Nephron (organoid): ENCODE measurements at regions not wholly inside any gene's neighbourhood (a gene's known extent, or its start where the extent isn't known, plus 50 kb on each side); places are given as distances from the start of the nearest gene placed in this dataset.

Source experiments
- H3K27ac Mint-ChIP-seq, 3 experiments: 2 replicates each; pipeline ENCODE4 v1.8.0; 2020; ENCODE audit warnings: mixed read lengths in 3 of 3, mild to moderate bottlenecking in 2 of 3, moderate library complexity in 1 of 3
- H3K27me3 Mint-ChIP-seq: 2 replicates; pipeline ENCODE4 v1.8.0; 2021; ENCODE audit warnings: low read depth, mild to moderate bottlenecking, moderate library complexity, mixed read lengths
- H3K36me3 Mint-ChIP-seq: 2 replicates; pipeline ENCODE4 v1.8.0; 2020; ENCODE audit warnings: low read depth, mixed read lengths
- H3K4me1 Mint-ChIP-seq: 2 replicates; pipeline ENCODE4 v1.8.0; 2020; ENCODE audit warnings: mixed read lengths
- H3K4me3 Mint-ChIP-seq, 3 experiments: 2 replicates each; pipeline ENCODE4 v1.8.0; 2020; ENCODE audit warnings: mild to moderate bottlenecking in 3 of 3, mixed read lengths in 3 of 3, moderate library complexity in 2 of 3
- H3K9me3 Mint-ChIP-seq: 2 replicates; pipeline ENCODE4 v1.8.0; 2020; ENCODE audit warnings: mixed read lengths
- CTCF ChIP-seq, 3 experiments: fragments of 200-600 bp; sonication (generic); IDR thresholded peaks; one replicate each; pipeline ENCODE4 v1.5.0; 2021; ENCODE audit warnings: antibody characterized with exemption in 3 of 3; ENCODE audit not compliant: unreplicated experiment in 3 of 3

- peaks cover 71% of the 10 kb centered on the region for H3K4me1 Mint-ChIP-seq
These were observed 55.6 kb downstream of the RTL9 start for GRCh38 chrX:110414273-110414672.

GRCh38 chrX:110414679-110415439 lies 56.2 kb downstream of the RTL9 start:
- no peaks in the 10 kb centered on the region for H3K9me3 Mint-ChIP-seq
- H3K27ac Mint-ChIP-seq = peak overlapping the region in 2 of 3 experiments; percentile 32 to 60
- no peaks in the 10 kb centered on the region for H3K36me3 Mint-ChIP-seq
- TF ChIP-seq CTCF (IDR thresholded peaks at IDR 0.05; ENCODE audit: unreplicated experiment in 3 of 3) = no peak
- H3K27me3 Mint-ChIP-seq = peaks cover 10% of the 10 kb centered on the region
- H3K4me3 Mint-ChIP-seq = peak overlapping the region in 1 of 3 experiments; percentile 5
- peaks cover 72% of the 10 kb centered on the region for H3K4me1 Mint-ChIP-seq

More at GRCh38 chrX:110414273-110414672, 55.6 kb downstream of the RTL9 start:
- Mint-ChIP-seq H3K9me3 (no peaks in the 10 kb centered on the region), H3K27me3 (peaks cover 14% of the 10 kb centered on the region), H3K4me3 (no peak overlapping the region), H3K27ac (no peak overlapping the region), H3K36me3 (no peaks in the 10 kb centered on the region)
- TF ChIP-seq CTCF (IDR thresholded peaks at IDR 0.05; ENCODE audit: unreplicated experiment in 3 of 3) = no peak

- peaks cover 72% of the 10 kb centered on the region for H3K4me1 Mint-ChIP-seq
- no peaks in the 10 kb centered on the region for H3K36me3 Mint-ChIP-seq
- peak overlapping the region in 2 of 3 experiments; percentile 32 to 60 for H3K27ac Mint-ChIP-seq
- no peak overlapping the region for H3K4me3 Mint-ChIP-seq
- TF ChIP-seq CTCF (IDR thresholded peaks at IDR 0.05; ENCODE audit: unreplicated experiment in 3 of 3) = no peak
- peaks cover 10% of the 10 kb centered on the region for H3K27me3 Mint-ChIP-seq
- H3K9me3 Mint-ChIP-seq = no peaks in the 10 kb centered on the region
These were observed 57.0 kb downstream of the RTL9 start for GRCh38 chrX:110415440-110416170.

DNA sequence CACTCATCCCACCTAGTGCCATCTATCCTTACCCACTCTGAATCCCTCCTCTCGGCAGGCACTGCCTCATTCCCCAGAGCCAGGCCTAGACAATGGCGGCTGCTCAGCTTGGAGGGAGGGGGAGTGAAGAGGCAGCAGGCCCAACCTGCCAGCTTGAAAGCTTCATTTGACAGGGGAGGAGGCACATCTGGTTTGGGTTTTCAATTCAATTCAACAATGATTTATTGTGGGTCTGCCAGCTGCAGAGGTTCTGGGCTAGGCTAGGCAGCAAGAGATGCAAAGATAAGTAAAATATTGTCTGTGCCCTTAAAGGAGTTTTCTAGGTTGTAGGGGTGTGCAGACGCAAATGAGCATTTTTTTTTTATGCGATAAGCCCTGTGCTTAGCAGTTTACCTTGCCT lies 58.5 kb downstream of the RTL9 start:
- peaks cover 74% of the 10 kb centered on the region for H3K4me1 Mint-ChIP-seq
- TF ChIP-seq CTCF (IDR thresholded peaks at IDR 0.05; ENCODE audit: unreplicated experiment in 3 of 3) = no peak
- no peaks in the 10 kb centered on the region for H3K36me3 Mint-ChIP-seq
- no peaks in the 10 kb centered on the region for H3K9me3 Mint-ChIP-seq
- no peak overlapping the region for H3K4me3 Mint-ChIP-seq
- peaks cover 10% of the 10 kb centered on the region for H3K27me3 Mint-ChIP-seq
- H3K27ac Mint-ChIP-seq = peak overlapping the region; percentile 40 to 98 (median 64)

DNA sequence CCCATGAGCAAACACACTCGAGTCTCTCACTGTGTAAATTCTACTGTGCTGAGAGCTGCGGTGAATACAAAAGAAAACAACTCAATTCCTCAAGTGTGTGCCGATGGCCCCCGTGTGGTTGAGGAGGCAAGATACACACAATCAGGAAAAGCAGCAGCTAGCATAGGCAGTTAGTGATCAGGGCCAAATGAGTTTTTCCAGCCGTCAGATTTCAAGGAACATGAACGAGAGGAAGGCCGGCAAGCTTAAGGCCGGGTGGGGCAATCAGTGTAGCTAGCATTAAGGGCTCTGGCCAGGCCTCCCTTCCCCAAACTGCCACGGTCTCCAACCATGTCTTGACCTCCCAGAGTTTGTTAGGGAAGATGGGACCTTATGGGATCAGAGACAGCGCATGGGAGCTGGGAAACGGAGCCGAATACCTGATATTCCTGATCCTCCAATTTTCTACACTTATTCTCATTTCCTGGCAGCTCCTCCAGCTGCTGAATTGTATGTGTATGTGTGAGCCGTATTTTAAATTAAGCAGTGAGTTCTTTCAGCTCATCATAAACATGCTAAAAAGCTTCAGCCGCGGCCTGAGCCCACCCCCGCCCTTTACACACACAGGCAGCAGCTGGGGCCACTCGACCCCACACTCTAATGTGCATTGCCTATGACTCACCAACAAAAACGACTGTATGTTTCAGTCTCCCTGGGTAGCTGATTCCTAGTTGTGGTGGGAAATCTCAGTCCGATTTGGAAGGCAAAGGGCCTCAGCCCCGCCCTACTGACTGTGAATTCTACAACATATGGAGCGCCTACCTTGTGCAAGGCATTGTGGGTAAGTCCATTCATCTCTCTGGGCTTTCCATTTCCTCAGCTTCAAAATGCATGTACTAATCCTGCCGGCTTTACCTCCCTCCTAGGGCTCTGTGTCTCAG lies 59.9 kb downstream of the RTL9 start:
- H3K27me3 Mint-ChIP-seq = peaks cover 6% of the 10 kb centered on the region
- H3K36me3 Mint-ChIP-seq = no peaks in the 10 kb centered on the region
- TF ChIP-seq CTCF (IDR thresholded peaks at IDR 0.05; ENCODE audit: unreplicated experiment in 3 of 3) = peak; percentile 64 to 72 (median 66)
- peaks cover 63% of the 10 kb centered on the region for H3K4me1 Mint-ChIP-seq
- peak overlapping the region; percentile 94 to 98 (median 95) for H3K27ac Mint-ChIP-seq
- peak overlapping the region; percentile 45 to 71 (median 56) for H3K4me3 Mint-ChIP-seq
- H3K9me3 Mint-ChIP-seq = no peaks in the 10 kb centered on the region
